GM12891 (cell line): ENCODE measurements at regions not wholly inside any gene's neighbourhood (a gene's known extent, or its start where the extent isn't known, plus 50 kb on each side); places are given as distances from the start of the nearest gene placed in this dataset.

ENCODE experiments used
- POLR2A ChIP-seq: IDR thresholded peaks from 2 replicates; pipeline ENCODE4 v1.6.1; 2011; ENCODE audit warnings: low read depth, low read length, control low read depth
- POLR2AphosphoS5 ChIP-seq: IDR thresholded peaks from 2 replicates; pipeline ENCODE4 v1.6.1; 2011; ENCODE audit warnings: low read depth, low read length, control low read depth
- SPI1 ChIP-seq: IDR thresholded peaks from 2 replicates; pipeline ENCODE4 v1.6.1; 2011; ENCODE audit warnings: low read depth, low read length, control low read depth
- TAF1 ChIP-seq: IDR thresholded peaks from 2 replicates; pipeline ENCODE4 v1.6.1; 2011; ENCODE audit warnings: low read depth, low read length, control low read depth

- TF ChIP-seq POLR2A (no peak), POLR2AphosphoS5 (no peak), TAF1 (no peak), SPI1 (no peak)
These were observed 89.8 kb downstream of the RTL9 start for GRCh38 chrX:110448459-110448858.
